SH-SY5Y (cell line): ENCODE measurements at regions not wholly inside any gene's neighbourhood (a gene's known extent, or its start where the extent isn't known, plus 50 kb on each side); places are given as distances from the start of the nearest gene placed in this dataset.

Source experiments
- GATA2 ChIP-seq: IDR thresholded peaks from 2 replicates; pipeline ENCODE4 v1.6.1; 2011; ENCODE audit warnings: mild to moderate bottlenecking, low read depth, low read length
- GATA3 ChIP-seq: IDR thresholded peaks from 2 replicates; pipeline ENCODE4 v1.6.1; 2011; ENCODE audit warnings: low read depth, mild to moderate bottlenecking, low read length, moderate library complexity

DNA sequence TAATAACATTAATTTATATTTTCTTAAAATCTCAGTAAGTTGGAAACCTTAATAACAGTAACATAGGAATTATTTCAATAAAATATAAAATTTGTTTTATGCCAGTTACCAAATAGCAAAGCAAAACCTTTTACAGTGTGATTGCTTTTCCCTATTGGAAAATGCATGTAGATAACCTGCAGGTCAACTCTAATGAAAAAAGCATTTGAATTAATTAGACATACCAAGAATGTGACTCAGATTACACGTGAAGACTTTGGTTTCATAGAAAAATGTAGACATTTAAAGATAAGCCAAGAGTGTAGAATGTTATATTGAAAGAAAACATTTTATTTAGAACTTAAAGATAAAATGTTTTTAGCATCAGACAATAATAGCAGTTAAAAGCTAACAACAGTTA is 888.1 kb downstream of the TMEM121 start:
- TF ChIP-seq GATA3 (no peak), GATA2 (no peak)
